GM23338 (cell line): ENCODE measurements at regions not wholly inside any gene's neighbourhood (a gene's known extent, or its start where the extent isn't known, plus 50 kb on each side); places are given as distances from the start of the nearest gene placed in this dataset.

Source experiments
- EZH2phosphoT487 ChIP-seq: fragments of 200-600 bp; sonication (generic); IDR thresholded peaks from one replicate; pipeline ENCODE4 v1.8.1; 2018; ENCODE audit warnings: antibody characterized with exemption; ENCODE audit not compliant: unreplicated experiment
- JUNB ChIP-seq: IDR thresholded peaks from one replicate; pipeline ENCODE4 v1.6.1; 2016; ENCODE audit warnings: antibody characterized with exemption; ENCODE audit not compliant: unreplicated experiment
- POLR2AphosphoS5 ChIP-seq: IDR thresholded peaks from 2 replicates; pipeline ENCODE4 v1.6.1; 2016; ENCODE audit warnings: antibody characterized with exemption, low read depth
- ZNF331 ChIP-seq: fragments of 250-450 bp; sonication (Bioruptor Pico); IDR thresholded peaks from 2 replicates; pipeline ENCODE4 v1.5.0; 2020; ENCODE audit warnings: low read depth, mild to moderate bottlenecking, moderate library complexity
- ZNF462 ChIP-seq: fragments of 250-450 bp; sonication (Bioruptor Pico); IDR thresholded peaks from 2 replicates; pipeline ENCODE4 v1.5.0; 2020; ENCODE audit warnings: mild to moderate bottlenecking, moderate library complexity
- TF ChIP-seq, protein P1 (sequence below): IDR thresholded peaks from 2 replicates; pipeline ENCODE4 v1.6.1; 2016; ENCODE audit warnings: antibody characterized with exemption
- TF ChIP-seq, protein P2 (sequence below): IDR thresholded peaks from one replicate; pipeline ENCODE4 v1.6.1; 2018; ENCODE audit warnings: antibody characterized with exemption; ENCODE audit not compliant: unreplicated experiment

DNA sequence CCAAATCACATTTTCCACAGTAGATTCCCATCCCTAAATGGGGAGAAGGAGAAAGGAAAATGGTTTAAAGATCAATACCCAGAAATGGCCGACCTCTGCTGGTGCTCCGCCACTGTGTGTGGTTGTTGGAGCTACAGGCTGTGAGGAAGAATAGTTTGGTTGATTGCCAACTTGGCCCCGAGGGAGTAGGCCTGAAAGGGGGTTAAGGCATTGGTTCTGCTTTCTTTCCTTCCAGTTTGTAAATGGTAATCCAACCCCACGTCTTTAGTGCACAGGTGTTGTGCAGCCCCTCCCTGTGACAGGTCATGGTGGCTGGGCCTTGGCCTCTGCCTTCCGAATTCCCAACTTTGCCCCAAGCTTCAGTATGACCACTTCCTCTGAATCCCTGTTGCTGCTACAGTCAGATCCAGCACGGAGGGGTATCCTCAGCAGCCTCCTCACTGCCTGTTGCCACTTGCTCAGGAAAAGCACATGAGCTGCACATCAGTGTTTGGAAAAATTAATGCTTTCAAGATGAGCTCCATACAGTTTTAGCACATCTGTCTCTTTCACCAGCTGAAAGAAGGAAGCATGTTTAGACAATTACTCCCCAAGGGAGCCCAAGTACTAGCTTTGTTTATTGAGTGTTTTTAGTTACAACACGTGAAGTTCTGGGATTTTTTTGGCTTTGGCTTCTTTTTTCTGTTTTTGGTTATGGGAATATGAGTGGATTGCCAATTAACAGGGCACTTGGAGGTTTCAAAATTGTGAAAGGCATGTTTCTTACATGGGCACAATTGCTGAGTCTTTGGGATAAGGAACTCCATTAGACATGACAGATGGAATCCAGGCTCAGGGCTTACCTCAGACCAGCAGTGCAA, 92.3 kb upstream of the ROPN1 start (continued):
- TF ChIP-seq ZNF462 (CRISPR knock-in tag) (no peak), POLR2AphosphoS5 (no peak), EZH2phosphoT487 (no peak), ZNF331 (CRISPR knock-in tag) (no peak), JUNB (no peak)
- TF ChIP-seq, protein P1, sequence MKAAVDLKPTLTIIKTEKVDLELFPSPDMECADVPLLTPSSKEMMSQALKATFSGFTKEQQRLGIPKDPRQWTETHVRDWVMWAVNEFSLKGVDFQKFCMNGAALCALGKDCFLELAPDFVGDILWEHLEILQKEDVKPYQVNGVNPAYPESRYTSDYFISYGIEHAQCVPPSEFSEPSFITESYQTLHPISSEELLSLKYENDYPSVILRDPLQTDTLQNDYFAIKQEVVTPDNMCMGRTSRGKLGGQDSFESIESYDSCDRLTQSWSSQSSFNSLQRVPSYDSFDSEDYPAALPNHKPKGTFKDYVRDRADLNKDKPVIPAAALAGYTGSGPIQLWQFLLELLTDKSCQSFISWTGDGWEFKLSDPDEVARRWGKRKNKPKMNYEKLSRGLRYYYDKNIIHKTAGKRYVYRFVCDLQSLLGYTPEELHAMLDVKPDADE, result no peak
- TF ChIP-seq, protein P2, sequence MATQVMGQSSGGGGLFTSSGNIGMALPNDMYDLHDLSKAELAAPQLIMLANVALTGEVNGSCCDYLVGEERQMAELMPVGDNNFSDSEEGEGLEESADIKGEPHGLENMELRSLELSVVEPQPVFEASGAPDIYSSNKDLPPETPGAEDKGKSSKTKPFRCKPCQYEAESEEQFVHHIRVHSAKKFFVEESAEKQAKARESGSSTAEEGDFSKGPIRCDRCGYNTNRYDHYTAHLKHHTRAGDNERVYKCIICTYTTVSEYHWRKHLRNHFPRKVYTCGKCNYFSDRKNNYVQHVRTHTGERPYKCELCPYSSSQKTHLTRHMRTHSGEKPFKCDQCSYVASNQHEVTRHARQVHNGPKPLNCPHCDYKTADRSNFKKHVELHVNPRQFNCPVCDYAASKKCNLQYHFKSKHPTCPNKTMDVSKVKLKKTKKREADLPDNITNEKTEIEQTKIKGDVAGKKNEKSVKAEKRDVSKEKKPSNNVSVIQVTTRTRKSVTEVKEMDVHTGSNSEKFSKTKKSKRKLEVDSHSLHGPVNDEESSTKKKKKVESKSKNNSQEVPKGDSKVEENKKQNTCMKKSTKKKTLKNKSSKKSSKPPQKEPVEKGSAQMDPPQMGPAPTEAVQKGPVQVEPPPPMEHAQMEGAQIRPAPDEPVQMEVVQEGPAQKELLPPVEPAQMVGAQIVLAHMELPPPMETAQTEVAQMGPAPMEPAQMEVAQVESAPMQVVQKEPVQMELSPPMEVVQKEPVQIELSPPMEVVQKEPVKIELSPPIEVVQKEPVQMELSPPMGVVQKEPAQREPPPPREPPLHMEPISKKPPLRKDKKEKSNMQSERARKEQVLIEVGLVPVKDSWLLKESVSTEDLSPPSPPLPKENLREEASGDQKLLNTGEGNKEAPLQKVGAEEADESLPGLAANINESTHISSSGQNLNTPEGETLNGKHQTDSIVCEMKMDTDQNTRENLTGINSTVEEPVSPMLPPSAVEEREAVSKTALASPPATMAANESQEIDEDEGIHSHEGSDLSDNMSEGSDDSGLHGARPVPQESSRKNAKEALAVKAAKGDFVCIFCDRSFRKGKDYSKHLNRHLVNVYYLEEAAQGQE, result no peak
